HG02981 (cell line): ENCODE measurements at regions not wholly inside any gene's neighbourhood (a gene's known extent, or its start where the extent isn't known, plus 50 kb on each side); places are given as distances from the start of the nearest gene placed in this dataset.

Source experiments
- ATAC-seq: cut with Tn5 transposase; IDR thresholded peaks from one replicate; pipeline ENCODE4 v1.9.1; 2021; ENCODE audit warnings: mild to moderate bottlenecking, moderate library complexity; ENCODE audit not compliant: unreplicated experiment

DNA sequence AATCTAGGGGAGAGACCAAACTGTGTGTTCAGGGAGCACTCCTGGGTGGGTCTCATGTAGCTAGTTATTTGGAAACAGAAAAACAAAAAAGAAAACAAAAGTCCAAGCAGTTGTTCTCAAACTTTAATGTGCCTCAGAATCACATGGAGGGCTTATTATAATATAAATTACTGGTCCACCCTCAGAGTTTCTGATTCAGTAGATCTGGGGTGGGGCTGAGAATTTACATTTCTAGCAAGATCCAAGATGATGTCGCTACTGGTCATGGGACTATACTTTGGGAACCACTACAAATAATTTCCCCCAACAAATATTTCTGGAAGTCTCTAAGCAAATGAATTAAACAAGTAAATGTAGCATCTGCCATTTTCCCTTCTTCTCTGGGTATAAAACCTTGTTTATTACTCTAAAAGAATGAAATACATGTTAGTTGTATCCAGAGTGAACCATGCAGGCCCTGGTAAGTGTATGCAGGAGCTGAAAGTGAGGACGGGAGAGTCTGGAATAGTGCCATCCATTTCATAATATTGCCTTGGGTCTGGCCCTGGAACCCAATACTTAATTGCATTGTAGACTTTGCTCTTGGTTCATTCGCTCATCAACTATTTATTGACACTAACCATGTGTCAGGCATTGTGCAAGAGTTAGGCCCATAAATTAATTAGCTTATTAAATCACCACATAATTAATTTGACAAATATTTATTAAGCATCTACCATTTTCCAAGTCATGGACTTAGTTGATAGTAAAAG lies 490.8 kb downstream of the EPM2A start:
- no peak for ATAC-seq

DNA sequence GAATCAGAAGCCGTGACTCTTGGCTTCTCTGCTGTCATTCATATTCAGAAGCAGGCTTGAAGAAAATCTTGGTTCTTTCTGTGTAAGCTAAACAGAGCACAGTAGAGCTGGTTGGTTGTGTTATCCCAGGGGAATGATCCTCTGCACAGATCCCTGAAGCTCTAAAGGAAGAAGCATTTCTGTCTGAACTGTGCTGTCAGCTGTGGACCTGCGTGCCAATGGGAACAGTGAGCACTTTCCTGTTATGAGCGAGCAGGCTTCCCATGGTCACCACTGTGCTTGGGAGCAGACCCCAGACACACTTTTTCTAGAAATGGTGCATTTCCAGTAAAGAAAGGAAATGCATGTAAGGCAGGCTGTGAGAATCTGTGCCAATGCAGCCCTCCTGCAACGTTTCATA lies 490.2 kb downstream of the EPM2A start:
- ATAC-seq: no peak

DNA sequence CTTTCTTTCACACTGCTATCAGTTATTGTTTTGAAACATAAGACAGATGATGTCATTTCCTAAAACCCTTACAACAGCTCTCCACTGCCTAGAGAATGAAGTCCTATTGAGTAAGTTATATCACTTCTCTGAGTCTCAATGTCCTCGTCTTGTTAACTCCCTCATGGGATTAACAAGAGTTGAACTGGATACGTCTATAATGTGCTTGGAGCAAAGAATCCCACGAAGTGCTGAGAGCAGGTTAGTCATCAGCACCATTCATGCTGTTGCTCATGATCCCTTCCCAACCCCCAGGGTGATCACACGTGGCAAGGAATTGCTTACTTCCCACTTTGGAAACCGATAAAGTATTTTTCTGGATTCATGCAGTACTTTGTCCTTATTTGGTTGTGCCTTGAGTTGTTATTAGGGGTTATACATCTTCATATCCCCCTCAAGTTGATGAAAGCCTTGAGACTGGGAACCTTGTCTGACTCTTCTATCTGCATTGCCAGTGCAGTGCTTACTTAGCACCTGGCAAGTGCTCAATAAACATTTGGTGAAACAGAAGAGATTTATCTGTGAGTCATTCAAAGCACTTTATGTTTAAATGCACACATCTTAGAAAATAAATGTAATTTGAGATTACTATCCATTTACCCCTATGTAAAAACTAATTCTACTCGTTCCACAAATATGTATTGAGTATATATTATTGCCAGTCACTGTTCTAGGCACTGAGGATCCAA lies 487.5 kb downstream of the EPM2A start:
- ATAC-seq: no peak

DNA sequence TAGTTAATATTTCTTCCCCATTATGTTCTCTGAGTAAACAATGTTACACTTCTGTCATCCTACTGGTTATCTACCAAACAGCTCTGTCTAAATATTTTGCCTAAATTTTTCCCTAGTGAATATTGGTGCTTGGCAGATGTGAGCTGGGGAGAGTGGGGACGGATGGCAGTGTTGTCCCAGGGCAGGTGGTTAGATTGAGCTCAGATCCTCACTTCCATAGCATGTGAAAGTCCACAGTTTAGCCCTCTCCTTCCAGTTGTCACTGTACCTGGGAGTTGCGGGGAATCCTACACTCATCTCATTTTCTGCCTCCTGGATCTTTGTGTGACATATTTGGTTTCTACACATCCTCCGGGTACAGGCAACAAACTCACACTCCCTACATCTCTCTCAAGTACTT lies 484.9 kb downstream of the EPM2A start:
- no peak for ATAC-seq

DNA sequence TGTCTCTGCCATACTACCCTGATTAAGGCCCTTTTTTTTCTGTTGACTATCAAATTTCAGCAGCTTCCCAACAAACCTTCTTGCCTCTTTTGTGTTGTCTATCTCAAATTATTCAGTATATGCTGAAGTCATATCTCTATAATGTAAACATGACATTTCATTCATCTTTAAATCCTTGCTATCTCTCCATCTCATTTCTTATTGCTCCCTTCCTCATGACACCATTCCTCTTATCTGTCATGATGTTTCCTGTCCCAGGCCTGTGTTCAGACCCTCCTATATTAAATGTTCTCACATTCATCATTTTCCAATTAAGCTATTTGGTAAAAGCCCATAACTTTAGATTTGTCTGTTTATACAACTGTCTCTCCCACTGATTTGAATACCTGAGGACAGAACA lies 482.6 kb downstream of the EPM2A start:
- ATAC-seq: no peak

DNA sequence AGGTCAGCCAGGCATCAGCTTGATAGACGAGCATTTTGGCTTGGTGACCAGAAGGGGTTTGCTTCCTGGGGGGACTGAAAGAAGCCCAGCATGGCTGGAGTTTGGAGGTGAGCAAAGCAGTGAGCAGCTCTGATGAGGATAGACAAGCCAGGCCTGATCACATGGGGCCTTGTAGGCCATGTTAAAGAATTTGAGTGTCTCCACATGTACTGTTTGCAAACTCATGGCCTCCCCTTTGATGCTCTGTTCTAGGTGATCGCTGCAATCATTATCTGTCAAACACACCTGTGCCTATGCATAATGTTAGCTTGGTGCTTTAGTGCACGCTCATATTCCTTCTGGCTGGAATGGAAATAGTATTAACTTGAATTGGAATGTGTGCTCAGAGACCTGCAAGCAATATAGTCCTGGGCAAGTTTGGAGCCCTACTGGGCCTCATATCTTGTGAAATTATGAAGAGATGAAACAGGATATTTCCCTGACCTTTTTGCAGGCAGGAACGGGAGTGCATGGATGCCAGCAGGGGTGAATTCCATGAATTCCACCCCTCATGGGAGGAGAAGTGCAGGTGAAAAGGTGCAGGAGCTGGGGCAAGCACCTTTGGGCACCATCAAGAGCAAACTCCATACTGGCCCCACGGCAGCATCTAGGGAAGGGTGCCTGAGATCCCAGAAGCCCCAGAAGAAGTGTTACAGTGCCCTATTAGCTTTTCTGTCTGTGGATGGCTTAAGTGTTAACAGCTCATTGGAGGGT lies 480.5 kb downstream of the EPM2A start:
- ATAC-seq: no peak

DNA sequence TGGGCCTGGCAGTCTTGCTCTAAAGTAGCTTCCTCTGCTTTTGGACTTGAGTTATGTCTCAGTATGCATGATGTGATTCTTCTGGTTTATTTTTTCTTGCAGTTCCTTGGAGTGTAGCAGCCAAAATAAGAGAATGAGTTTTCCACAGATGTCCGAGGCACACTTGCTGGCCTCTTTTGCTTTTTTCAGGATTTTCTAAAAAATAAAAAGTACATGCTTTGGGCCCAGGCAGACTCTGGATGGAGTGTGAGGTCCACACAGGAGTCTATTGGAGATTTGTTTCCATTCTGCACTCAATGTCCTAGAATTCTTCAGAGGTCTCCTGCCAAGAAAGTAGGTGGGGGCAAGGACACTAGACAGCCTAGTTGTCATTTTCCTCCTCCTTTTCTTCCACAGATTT lies 477.6 kb downstream of the EPM2A start:
- ATAC-seq: no peak

DNA sequence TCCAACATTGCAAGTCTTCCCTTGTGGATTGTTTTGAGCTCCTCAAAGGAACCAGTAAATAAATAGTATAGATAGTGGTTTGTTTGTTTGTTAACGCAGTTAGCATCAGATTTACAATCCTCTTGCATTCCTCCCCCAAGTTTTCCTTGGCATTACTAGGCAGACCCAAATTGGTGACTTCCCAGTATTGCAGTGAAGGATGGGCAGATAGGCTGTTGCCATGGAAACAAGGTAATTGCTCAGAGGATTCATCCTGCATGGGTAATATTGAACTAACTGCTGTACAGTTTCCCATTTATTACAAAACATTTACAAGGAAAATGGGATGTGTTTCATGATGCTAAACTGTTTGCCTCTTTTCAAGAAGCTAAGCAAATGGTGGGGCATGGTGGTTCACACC lies 477.2 kb downstream of the EPM2A start:
- ATAC-seq: no peak

DNA sequence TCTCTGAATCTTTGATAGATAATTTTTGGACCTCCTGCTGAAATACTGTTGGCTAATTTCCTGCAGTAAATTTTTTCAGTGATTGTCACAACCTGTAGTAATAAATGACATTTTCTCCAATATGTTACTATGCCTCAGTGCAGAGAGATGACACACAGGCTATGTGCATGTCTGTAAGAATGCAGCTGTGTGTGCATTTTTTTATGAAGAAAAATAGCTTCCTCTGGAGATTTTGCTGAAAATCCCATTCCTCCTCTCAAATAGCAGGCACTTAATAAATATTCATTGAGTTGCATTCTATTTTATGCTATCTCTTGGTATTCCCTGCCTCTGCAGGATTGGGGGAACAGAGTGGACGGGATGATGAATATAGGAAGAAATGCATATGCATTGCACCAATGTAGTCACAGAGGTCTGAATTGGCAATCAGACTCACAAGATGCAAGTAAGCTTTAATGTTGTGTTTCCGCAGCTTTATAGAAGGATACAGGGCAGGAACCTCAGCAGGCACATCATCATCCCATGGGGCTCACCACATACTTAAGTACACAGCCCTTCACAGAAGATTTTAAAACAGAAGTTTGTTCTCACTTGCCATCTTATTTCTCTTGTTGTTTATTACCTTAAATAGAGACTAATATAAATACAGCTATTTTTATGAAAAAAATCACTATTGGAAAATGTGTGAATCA lies 474.7 kb downstream of the EPM2A start:
- ATAC-seq: no peak

DNA sequence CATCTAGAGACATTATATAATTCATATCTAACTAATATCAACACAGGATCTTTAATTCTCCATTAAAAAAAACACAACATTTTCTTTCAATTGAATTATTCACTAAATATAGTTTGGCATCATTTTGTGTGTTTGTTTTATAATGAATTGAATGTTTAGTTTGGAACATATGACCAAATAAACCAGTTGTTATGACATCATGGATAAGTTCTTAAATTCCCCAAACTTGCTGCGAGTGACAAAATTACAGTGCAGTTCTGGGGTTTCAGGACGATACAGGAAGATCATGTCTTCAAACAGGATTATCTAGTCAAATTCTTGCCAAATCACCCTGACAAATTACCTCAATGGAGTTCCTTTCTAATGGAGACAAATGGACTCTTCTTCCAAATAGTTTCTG lies 473.6 kb downstream of the EPM2A start:
- ATAC-seq: no peak

DNA sequence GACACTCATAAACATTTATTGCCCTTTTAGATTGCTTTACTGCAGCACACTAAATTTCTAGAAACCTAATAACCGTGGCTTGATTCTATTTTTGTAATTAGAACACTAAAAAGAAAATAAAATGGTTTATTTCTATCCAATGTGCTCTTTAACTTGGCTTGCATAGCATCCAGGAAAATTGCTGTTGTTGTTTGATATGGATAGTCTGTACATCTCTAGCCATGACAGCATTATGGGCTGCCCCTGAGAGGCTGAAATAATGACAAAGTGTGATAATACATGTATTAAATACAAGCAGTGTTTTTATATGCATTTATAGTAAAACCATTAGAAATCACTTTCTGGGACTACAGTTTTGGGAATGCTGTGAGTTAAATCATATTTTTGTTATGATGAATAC lies 472.5 kb downstream of the EPM2A start:
- ATAC-seq: no peak

DNA sequence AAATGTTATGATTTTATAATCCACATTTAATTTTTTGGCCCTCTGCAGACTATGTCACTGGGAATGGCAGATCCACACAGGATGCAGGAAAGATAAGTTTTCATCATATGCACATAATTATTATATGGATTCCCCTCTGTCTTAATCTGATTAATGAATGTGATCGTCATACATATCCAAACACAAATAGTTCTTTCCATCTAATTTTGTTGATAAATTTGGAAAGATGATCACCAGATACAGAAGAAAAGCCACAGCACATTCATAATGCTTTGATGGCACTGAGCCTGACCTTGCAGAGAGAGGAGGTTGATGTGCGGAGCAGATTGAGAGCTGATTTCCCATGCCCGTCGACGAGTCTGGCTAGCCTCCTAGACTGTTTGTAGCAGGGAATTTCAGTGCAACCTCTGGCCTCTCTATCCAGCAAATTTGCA lies 471.5 kb downstream of the EPM2A start:
- ATAC-seq: no peak

DNA sequence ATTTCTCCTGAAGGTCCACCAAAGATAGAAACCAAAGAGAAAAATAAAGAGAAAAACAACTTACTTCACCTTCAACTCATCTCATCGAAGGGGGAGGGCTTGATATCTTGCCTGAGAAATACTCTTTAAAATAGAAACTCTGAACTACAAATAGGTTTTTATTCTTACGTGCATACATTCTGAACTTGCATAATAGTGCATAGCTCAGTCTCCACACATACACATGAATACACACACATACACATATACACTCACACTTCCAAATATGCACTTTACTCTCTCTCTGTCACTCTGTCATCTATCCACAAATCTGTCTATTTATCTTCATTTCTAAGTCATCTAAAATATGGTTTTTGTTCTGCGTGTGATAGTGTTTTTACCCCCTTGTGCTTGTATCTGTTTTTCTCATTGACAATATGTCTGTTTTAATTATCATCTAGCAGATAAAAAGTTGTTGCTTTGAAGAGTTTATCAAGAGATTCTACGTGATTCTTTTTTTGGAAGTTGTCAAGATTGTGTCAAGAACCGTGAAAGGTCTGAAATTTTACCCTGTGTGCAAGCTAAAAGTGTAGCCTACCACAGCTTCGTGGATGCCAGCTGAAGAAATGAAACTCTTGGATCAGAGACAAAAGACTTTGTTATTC lies 468.8 kb downstream of the EPM2A start:
- ATAC-seq: no peak

DNA sequence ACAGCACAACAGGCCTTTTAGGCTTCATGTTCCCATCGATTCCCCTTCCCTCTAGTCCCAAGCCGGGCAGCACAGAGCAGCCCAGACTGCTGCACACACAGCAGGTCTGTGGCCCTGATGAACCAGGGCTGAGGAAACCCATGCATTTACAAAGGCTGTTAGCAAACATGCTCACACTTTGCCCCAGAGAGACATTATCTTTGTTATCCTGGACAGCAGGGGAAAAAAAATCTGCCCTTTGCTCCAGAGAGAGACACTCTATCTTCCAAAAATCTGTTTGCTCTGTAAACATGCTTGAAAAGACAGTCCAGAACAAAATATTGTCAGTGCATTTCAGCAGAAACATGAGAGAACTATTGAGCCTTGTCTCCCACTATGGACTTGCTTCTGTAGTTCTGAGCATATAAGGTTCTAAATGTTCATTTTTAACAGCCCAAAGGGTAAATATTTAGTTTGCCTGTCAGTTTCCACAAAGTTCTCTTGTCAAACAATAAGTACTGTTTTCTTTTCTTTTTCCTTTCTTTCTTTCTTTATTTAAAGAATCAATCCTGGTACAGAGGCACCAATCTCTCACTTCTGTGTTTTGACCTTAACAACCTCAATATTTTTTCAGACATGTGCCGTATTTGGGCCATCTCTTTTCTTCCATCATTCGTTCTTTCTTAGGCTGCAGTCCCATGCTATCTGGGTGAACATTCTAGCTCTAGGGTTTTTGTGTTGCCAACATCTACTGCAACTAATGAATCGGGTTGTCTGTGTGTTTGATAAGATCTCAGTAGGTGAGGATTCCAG lies 468.0 kb downstream of the EPM2A start:
- ATAC-seq: no peak

DNA sequence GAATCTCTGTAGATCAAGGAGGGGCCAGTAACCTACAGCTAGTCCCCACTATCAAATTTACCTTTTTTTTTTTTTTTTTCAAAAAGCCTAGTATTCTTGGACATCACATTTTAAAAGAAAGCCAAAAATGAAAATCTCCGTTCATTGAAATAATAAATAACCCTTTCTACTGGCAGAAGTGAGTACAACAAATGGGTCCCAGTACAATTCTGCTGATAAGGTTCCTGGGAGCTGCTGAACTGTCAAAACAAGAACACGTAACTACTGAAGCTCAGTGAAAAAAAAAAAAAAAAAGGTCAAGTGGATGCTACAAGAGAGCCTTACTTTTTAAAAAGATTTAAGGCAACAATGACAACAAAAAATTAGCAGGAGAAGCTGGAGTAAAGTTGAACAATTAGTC lies 464.9 kb downstream of the EPM2A start:
- no peak for ATAC-seq

DNA sequence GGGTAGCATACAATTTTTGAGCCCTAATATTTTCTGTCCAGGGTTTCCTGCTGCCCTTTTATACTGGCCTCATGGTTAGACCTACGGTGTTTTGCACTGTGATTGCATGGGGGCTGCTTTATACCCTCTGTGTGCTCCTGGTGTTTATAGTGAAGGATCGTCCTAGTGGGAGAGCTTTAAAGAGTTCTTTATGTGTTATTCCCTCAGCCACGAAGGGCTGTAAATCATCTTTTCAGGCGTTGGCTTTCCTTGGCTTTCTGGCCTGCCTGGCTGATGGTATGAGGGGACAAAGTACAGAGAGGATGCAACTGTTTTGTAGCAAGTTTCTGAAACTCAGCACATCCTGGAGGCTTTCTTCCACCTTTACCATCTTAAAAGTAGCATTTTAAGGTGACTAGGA lies 464.3 kb downstream of the EPM2A start:
- no peak for ATAC-seq

DNA sequence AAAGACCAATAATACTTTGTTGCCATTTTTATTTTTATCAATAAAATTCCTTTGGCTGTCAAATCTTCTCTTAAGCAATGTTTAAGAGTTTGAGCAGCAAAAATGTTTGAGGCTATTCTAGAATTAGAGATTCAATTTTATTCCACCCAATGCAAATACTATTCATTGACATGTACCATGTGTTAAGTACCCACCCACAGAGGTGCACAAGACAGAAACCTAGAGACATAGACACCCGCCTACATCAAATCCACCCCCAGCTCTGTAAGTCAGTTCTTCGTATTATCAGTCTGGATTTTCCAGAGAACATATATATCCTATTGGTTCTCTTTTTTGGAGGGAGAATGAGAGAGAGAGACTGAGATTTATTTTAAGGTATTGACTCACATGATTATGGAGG lies 463.7 kb downstream of the EPM2A start:
- no peak for ATAC-seq

DNA sequence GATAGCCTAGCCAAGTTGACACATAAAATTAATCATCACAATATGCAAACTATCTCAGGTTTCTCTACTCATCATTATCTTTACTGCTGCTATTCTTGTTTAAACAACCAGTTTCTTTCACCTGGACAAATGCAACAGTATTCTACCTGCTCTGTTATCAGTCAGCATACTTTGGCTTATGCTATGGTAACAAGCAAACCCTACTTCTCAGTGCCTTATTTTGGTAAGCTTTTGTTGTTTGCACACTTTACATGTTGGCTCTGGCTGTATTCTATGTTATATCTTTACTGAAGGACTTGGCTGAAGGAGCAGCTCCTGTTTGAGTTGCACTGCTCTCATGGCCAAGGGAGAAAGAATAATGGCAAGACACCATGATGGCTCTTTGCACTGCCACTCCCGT lies 463.1 kb downstream of the EPM2A start:
- no peak for ATAC-seq

DNA sequence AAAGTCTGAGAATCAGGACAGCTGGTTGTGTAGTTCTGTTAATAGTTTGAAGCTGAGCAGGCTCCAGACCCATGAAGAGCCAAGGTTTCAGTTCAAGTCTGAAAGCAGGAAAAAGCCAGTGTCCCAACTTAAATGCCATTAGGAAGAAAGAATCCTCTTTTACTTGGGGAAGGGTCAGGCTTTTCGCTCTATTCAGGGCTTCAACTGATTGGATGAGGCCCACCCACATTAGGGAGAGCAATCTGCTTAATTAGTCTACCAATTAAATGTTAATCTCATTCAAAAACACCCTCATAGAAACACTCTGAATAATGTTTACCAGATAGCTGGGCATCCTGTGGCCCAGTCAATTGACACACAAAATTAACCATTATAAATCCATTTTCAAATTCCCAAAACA lies 462.2 kb downstream of the EPM2A start:
- ATAC-seq: no peak

DNA sequence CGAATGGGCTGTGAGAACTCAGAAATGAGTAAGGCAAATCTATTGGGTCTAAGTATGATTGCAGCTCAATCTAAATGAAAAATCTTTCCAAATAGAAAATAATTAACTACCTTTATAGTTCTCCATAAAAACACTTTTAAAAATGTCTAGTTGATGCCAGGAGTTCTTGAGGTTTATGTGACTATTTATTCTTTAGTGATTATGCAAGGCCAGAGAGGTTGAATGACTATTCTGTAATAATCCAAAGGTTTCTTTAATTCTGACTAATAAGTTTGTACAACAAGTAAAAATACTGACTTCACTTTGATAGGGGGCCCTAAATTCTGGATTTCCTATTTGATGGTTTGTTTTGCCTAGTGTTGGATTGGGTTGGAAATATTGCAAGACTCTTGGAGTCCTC lies 461.2 kb downstream of the EPM2A start:
- ATAC-seq: no peak
